ENCODE measurements at regions not wholly inside any gene's neighbourhood (a gene's known extent, or its start where the extent isn't known, plus 50 kb on each side); places are given as distances from the start of the nearest gene placed in this dataset.

GRCh38 chr15:47292638-47293190 lies 424.6 kb upstream of the SEMA6D start:
- DNase-seq = no peak

- DNase-seq = no peak
Observed at GRCh38 chr15:47293466-47294162, 423.7 kb upstream of the SEMA6D start.

- no peak for DNase-seq
Observed at GRCh38 chr15:47294765-47295259, 422.5 kb upstream of the SEMA6D start.

GRCh38 chr15:47296881-47297280 lies 420.4 kb upstream of the SEMA6D start:
- DNase-seq = no peak

GRCh38 chr15:47299846-47300434 lies 417.4 kb upstream of the SEMA6D start:
- DNase-seq = no peak

GRCh38 chr15:47300596-47300995 lies 416.7 kb upstream of the SEMA6D start:
- DNase-seq = no peak

GRCh38 chr15:47301481-47301880 lies 415.8 kb upstream of the SEMA6D start:
- DNase-seq = peak; percentile 8

GRCh38 chr15:47304656-47305055 lies 412.6 kb upstream of the SEMA6D start:
- no peak for DNase-seq

- no peak for DNase-seq
Observed at GRCh38 chr15:47312161-47312560, 405.1 kb upstream of the SEMA6D start.

- no peak for DNase-seq
Observed at GRCh38 chr15:47326410-47327333, 390.6 kb upstream of the SEMA6D start.

GRCh38 chr15:47331829-47332393 lies 385.4 kb upstream of the SEMA6D start:
- no peak for DNase-seq

- DNase-seq = no peak
Observed at GRCh38 chr15:47332481-47332880, 384.8 kb upstream of the SEMA6D start.

- DNase-seq = no peak
Observed at GRCh38 chr15:47333734-47334133, 383.6 kb upstream of the SEMA6D start.

- no peak for DNase-seq
Observed at GRCh38 chr15:47334805-47335535, 382.3 kb upstream of the SEMA6D start.

- no peak for DNase-seq
Observed at GRCh38 chr15:47337106-47337505, 380.2 kb upstream of the SEMA6D start.

- DNase-seq = no peak
Observed at GRCh38 chr15:47337836-47338235, 379.5 kb upstream of the SEMA6D start.

GRCh38 chr15:47338771-47339170 lies 378.5 kb upstream of the SEMA6D start:
- no peak for DNase-seq

- DNase-seq = no peak
Observed at GRCh38 chr15:47339800-47340570, 377.3 kb upstream of the SEMA6D start.

GRCh38 chr15:47340571-47340920 lies 376.8 kb upstream of the SEMA6D start:
- DNase-seq = no peak

- peak; percentile 29 for DNase-seq
Observed at GRCh38 chr15:47349179-47349578, 368.1 kb upstream of the SEMA6D start.

- DNase-seq = no peak
Observed at GRCh38 chr15:47351501-47351900, 365.8 kb upstream of the SEMA6D start.
